ENCODE measurements at regions not wholly inside any gene's neighbourhood (a gene's known extent, or its start where the extent isn't known, plus 50 kb on each side); places are given as distances from the start of the nearest gene placed in this dataset.

DNA sequence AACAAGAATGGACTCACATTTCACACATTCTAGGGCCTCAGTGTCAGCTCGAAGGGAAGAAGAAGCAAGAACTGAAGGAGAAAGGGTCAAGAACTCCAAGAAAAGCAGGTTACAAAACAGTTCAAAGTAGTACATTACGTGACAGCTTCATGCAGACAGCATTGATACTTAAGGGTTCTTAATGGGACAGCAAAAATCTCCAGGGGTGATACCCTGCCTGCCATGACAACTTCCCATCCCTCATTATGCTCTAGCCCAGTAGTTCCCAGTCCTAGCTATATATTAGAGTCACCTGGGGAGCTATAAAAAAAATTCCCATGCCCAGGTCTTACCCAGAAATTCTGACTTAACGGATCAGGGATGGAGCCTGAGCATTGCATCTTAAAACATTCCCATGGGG is 51.2 kb upstream of the PROX1 start:
- intact Hi-C loops (cut with DNase I; ENCODE audit: low total_unique reads) = no loop called here

More for the DNA sequence above, 51.2 kb upstream of the PROX1 start:
- WGBS, 2 donors (ENCODE audit: low coverage in 1 of 2) = 72% methylated on average over 2 to 3 of the region's 3 CpGs
- Histone ChIP-seq H3K27ac (no peak overlapping the region), H3K27me3 (no peaks in the 10 kb centered on the region), H3K4me3 (no peak overlapping the region), H3K4me1 (no peaks in the 10 kb centered on the region), H3K36me3 (no peaks in the 10 kb centered on the region), H3K9me3 (no peaks in the 10 kb centered on the region)
- DNase-seq = no peak
- TF ChIP-seq POLR2A (IDR thresholded peaks at IDR 0.05) = no peak
- TF ChIP-seq CTCF (IDR thresholded peaks at IDR 0.05) = no peak
- TF ChIP-seq EP300 (IDR thresholded peaks at IDR 0.05; ENCODE audit: low read depth) = no peak
- TF ChIP-seq POLR2AphosphoS5 (IDR thresholded peaks at IDR 0.05) = no peak
- in situ Hi-C loops (cut with MboI; ENCODE audit: low pct_ligation_motif_present in 1 of 4, low pct_unique_long_range_greater_than_20kb in 1 of 4, low sequenced_read_pairs in 3 of 4) = no loop called here
